Activated naive CD8-positive, alpha-beta T cell treated with anti-CD3 and anti-CD28 coated beads for 36 hours (primary cell): ENCODE measurements at regions not wholly inside any gene's neighbourhood (a gene's known extent, or its start where the extent isn't known, plus 50 kb on each side); places are given as distances from the start of the nearest gene placed in this dataset.
"Not testable (repeated sequence)": the region's sequence is repeated elsewhere in the genome, so short reads cannot be mapped to it uniquely, and the experiment has no call there.

Source experiments
- DNase-seq: peaks from one replicate; pipeline ENCODE4 v3.0.0; 2021
- H3K27ac Mint-ChIP-seq: one replicate; pipeline ENCODE4 v1.8.0; 2022; ENCODE audit warnings: mild to moderate bottlenecking, moderate library complexity, mixed read lengths
- H3K27me3 Mint-ChIP-seq: one replicate; pipeline ENCODE4 v1.8.0; 2022; ENCODE audit warnings: mild to moderate bottlenecking, mixed read lengths
- H3K36me3 Mint-ChIP-seq: one replicate; pipeline ENCODE4 v1.8.0; 2021; ENCODE audit warnings: mild to moderate bottlenecking, mixed read lengths
- H3K4me1 Mint-ChIP-seq: one replicate; pipeline ENCODE4 v1.8.0; 2021; ENCODE audit warnings: mixed read lengths
- H3K4me3 Mint-ChIP-seq: one replicate; pipeline ENCODE4 v1.8.0; 2022; ENCODE audit warnings: mild to moderate bottlenecking, moderate library complexity, mixed read lengths
- H3K9me3 Mint-ChIP-seq: one replicate; pipeline ENCODE4 v1.8.0; 2022; ENCODE audit warnings: mixed read lengths

- H3K27ac Mint-ChIP-seq: no peak overlapping the region
- H3K36me3 Mint-ChIP-seq: peaks cover 15% of the 10 kb centered on the region
- no peak for DNase-seq
- peaks cover 2% of the 10 kb centered on the region for H3K4me1 Mint-ChIP-seq
- H3K9me3 Mint-ChIP-seq: peaks cover 8% of the 10 kb centered on the region
- H3K4me3 Mint-ChIP-seq: no peak overlapping the region
- H3K27me3 Mint-ChIP-seq: no peaks in the 10 kb centered on the region
Measured at GRCh38 chr12:46578190-46578982, 205.8 kb upstream of the SLC38A2 start.

GRCh38 chr12:46577063-46577776 is 204.6 kb upstream of the SLC38A2 start:
- Mint-ChIP-seq H3K27me3 (no peaks in the 10 kb centered on the region), H3K36me3 (peaks cover 7% of the 10 kb centered on the region), H3K4me3 (no peak overlapping the region), H3K9me3 (peaks cover 1% of the 10 kb centered on the region), H3K4me1 (peaks cover 2% of the 10 kb centered on the region), H3K27ac (no peak overlapping the region)
- no peak for DNase-seq

GRCh38 chr12:46574847-46575246 is 202.3 kb upstream of the SLC38A2 start:
- Mint-ChIP-seq H3K27me3 (no peaks in the 10 kb centered on the region), H3K27ac (no peak overlapping the region), H3K4me3 (no peak overlapping the region), H3K4me1 (peaks cover 4% of the 10 kb centered on the region), H3K36me3 (peaks cover 4% of the 10 kb centered on the region), H3K9me3 (no peaks in the 10 kb centered on the region)
- DNase-seq: no peak

GRCh38 chr12:46573347-46573658 is 200.7 kb upstream of the SLC38A2 start:
- Mint-ChIP-seq H3K4me1 (peaks cover 2% of the 10 kb centered on the region), H3K27ac (no peak overlapping the region), H3K27me3 (no peaks in the 10 kb centered on the region), H3K9me3 (peaks cover 6% of the 10 kb centered on the region), H3K36me3 (peaks cover 12% of the 10 kb centered on the region), H3K4me3 (no peak overlapping the region)
- DNase-seq: no peak

- Mint-ChIP-seq H3K36me3 (peaks cover 16% of the 10 kb centered on the region), H3K9me3 (peaks cover 10% of the 10 kb centered on the region), H3K4me1 (peaks cover 2% of the 10 kb centered on the region), H3K27ac (no peak overlapping the region), H3K27me3 (no peaks in the 10 kb centered on the region), H3K4me3 (no peak overlapping the region)
- no peak for DNase-seq
Measured at GRCh38 chr12:46572644-46573346, 200.2 kb upstream of the SLC38A2 start.

GRCh38 chr12:46571608-46572007 is 199.0 kb upstream of the SLC38A2 start:
- peaks cover 20% of the 10 kb centered on the region for H3K9me3 Mint-ChIP-seq
- peaks cover 25% of the 10 kb centered on the region for H3K36me3 Mint-ChIP-seq
- no peaks in the 10 kb centered on the region for H3K27me3 Mint-ChIP-seq

GRCh38 chr12:46569826-46570439 is 197.4 kb upstream of the SLC38A2 start:
- Mint-ChIP-seq H3K27me3 (no peaks in the 10 kb centered on the region), H3K9me3 (peaks cover 34% of the 10 kb centered on the region), H3K4me1 (peaks cover 2% of the 10 kb centered on the region), H3K27ac (no peak overlapping the region), H3K4me3 (no peak overlapping the region), H3K36me3 (peaks cover 38% of the 10 kb centered on the region)
- DNase-seq: no peak

More at GRCh38 chr12:46571608-46572007, 199.0 kb upstream of the SLC38A2 start:
- H3K27ac Mint-ChIP-seq: no peak overlapping the region
- peaks cover 2% of the 10 kb centered on the region for H3K4me1 Mint-ChIP-seq
- no peak overlapping the region for H3K4me3 Mint-ChIP-seq
- no peak for DNase-seq

- peaks cover 5% of the 10 kb centered on the region for H3K4me1 Mint-ChIP-seq
- H3K9me3 Mint-ChIP-seq: peaks cover 41% of the 10 kb centered on the region
- H3K27ac Mint-ChIP-seq: no peak overlapping the region
- H3K27me3 Mint-ChIP-seq: no peaks in the 10 kb centered on the region
- H3K36me3 Mint-ChIP-seq: peaks cover 43% of the 10 kb centered on the region
- no peak overlapping the region for H3K4me3 Mint-ChIP-seq
- DNase-seq: no peak
Measured at GRCh38 chr12:46567667-46568066, 195.1 kb upstream of the SLC38A2 start.

- Mint-ChIP-seq H3K4me1 (peaks cover 7% of the 10 kb centered on the region), H3K4me3 (no peak overlapping the region), H3K9me3 (peaks cover 34% of the 10 kb centered on the region), H3K27ac (no peak overlapping the region), H3K36me3 (peaks cover 30% of the 10 kb centered on the region), H3K27me3 (no peaks in the 10 kb centered on the region)
- DNase-seq: no peak
Measured at GRCh38 chr12:46562625-46563225, 190.2 kb upstream of the SLC38A2 start.

- peaks cover 28% of the 10 kb centered on the region for H3K9me3 Mint-ChIP-seq
- not testable (repeated sequence) for H3K27me3 Mint-ChIP-seq, H3K4me1 Mint-ChIP-seq, H3K27ac Mint-ChIP-seq, H3K4me3 Mint-ChIP-seq, DNase-seq
- H3K36me3 Mint-ChIP-seq: peaks cover 24% of the 10 kb centered on the region
Measured at GRCh38 chr12:46561769-46562624, 189.4 kb upstream of the SLC38A2 start.

- H3K36me3 Mint-ChIP-seq: peaks cover 15% of the 10 kb centered on the region
- H3K4me1 Mint-ChIP-seq: peaks cover 12% of the 10 kb centered on the region
- H3K4me3 Mint-ChIP-seq: no peak overlapping the region
- H3K27me3 Mint-ChIP-seq: no peaks in the 10 kb centered on the region
- peaks cover 20% of the 10 kb centered on the region for H3K9me3 Mint-ChIP-seq
- DNase-seq: no peak
- H3K27ac Mint-ChIP-seq: no peak overlapping the region
Measured at GRCh38 chr12:46560874-46561273, 188.3 kb upstream of the SLC38A2 start.

- Mint-ChIP-seq H3K4me3 (no peak overlapping the region), H3K9me3 (peaks cover 12% of the 10 kb centered on the region), H3K4me1 (peaks cover 12% of the 10 kb centered on the region), H3K27me3 (no peaks in the 10 kb centered on the region), H3K36me3 (peaks cover 9% of the 10 kb centered on the region), H3K27ac (no peak overlapping the region)
- no peak for DNase-seq
Measured at GRCh38 chr12:46560089-46560488, 187.5 kb upstream of the SLC38A2 start.

- H3K4me1 Mint-ChIP-seq: peaks cover 12% of the 10 kb centered on the region
Measured at GRCh38 chr12:46559311-46559710, 186.7 kb upstream of the SLC38A2 start.

GRCh38 chr12:46558677-46559076 is 186.1 kb upstream of the SLC38A2 start:
- no peak for DNase-seq
- H3K4me3 Mint-ChIP-seq: no peak overlapping the region
- no peak overlapping the region for H3K27ac Mint-ChIP-seq
- peaks cover 4% of the 10 kb centered on the region for H3K9me3 Mint-ChIP-seq
- no peaks in the 10 kb centered on the region for H3K27me3 Mint-ChIP-seq
- peaks cover 7% of the 10 kb centered on the region for H3K36me3 Mint-ChIP-seq
- H3K4me1 Mint-ChIP-seq: peaks cover 12% of the 10 kb centered on the region

More at GRCh38 chr12:46559311-46559710, 186.7 kb upstream of the SLC38A2 start:
- H3K27me3 Mint-ChIP-seq: no peaks in the 10 kb centered on the region
- DNase-seq: no peak
- H3K9me3 Mint-ChIP-seq: peaks cover 8% of the 10 kb centered on the region
- H3K36me3 Mint-ChIP-seq: peaks cover 9% of the 10 kb centered on the region
- H3K27ac Mint-ChIP-seq: no peak overlapping the region
- no peak overlapping the region for H3K4me3 Mint-ChIP-seq
